ENCODE measurements at regions not wholly inside any gene's neighbourhood (a gene's known extent, or its start where the extent isn't known, plus 50 kb on each side); places are given as distances from the start of the nearest gene placed in this dataset.

- Histone ChIP-seq H3K79me1 (ENCODE audit: low read depth in 1 of 2, low read length in 2 of 2) (no peaks in the 10 kb centered on the region), H2BK15ac (ENCODE audit: low read depth, low read length) (no peak overlapping the region), H2AK5ac (ENCODE audit: low read depth, low read length) (no peak overlapping the region), H3K36me3 (ENCODE audit: control insufficient read depth, insufficient read depth, low read length) (no peaks in the 10 kb centered on the region), H3K23ac (ENCODE audit: low read depth, low read length) (no peak overlapping the region), H4K91ac (ENCODE audit: insufficient read depth, low read depth, low read length) (no peak overlapping the region), H3K27ac (ENCODE audit: insufficient read depth, low read length) (no peak overlapping the region), H4K20me1 (ENCODE audit: insufficient read depth, low read length) (no peaks in the 10 kb centered on the region), H4K5ac (ENCODE audit: low read depth, low read length) (no peak overlapping the region), H3K9me1 (ENCODE audit: insufficient read depth, low read length) (no peaks in the 10 kb centered on the region), H3K4me2 (ENCODE audit: low read depth, low read length) (no peak overlapping the region), H3K18ac (ENCODE audit: low read depth, low read length) (no peak overlapping the region), H3K14ac (replicated peaks; ENCODE audit: low read depth, low read length) (no peak overlapping the region), H3K4me1 (ENCODE audit: control insufficient read depth, insufficient read depth, low read length) (no peaks in the 10 kb centered on the region), H3K9ac (ENCODE audit: low read depth, low read length) (no peak overlapping the region), H2AFZ (replicated peaks; ENCODE audit: low read length, poor library complexity) (no peak overlapping the region), H2BK20ac (ENCODE audit: low read depth, low read length) (no peak overlapping the region), H3K9me3 (ENCODE audit: control insufficient read depth, insufficient read depth, low read length) (no peaks in the 10 kb centered on the region), H3K56ac (ENCODE audit: extremely low read depth, insufficient read depth, low read length) (no peak overlapping the region), H3K27me3 (ENCODE audit: control insufficient read depth, insufficient read depth, low read length) (peaks cover 6% of the 10 kb centered on the region; the same call in 1 of the 2 replicates), H2BK120ac (ENCODE audit: low read depth, low read length) (no peak overlapping the region), H2AK9ac (replicated peaks; ENCODE audit: low read depth, low read length, poor library complexity) (no peak overlapping the region), H4K8ac (ENCODE audit: low read depth in 2 of 2, low read length in 2 of 2) (no peak overlapping the region), H2BK5ac (ENCODE audit: low read depth, low read length, poor library complexity, severe bottlenecking) (no peak overlapping the region), H3K4ac (ENCODE audit: low read depth, low read length) (no peak overlapping the region), H3K4me3 (ENCODE audit: insufficient read depth, low read depth, low read length) (no peak overlapping the region)
- dilution Hi-C loops (cut with HindIII; ENCODE audit: low sequenced_read_pairs, unreplicated experiment) (no loop called here), intact Hi-C loops (cut with micrococcal nuclease) (no loop called here), in situ Hi-C loops (cut with MboI; ENCODE audit: low sequenced_read_pairs) (no loop called here)
- no TSS peak for BruUV-seq (replicated peaks)
- no peak for TF ChIP-seq MAFK (IDR thresholded peaks at IDR 0.05; ENCODE audit: low read depth, low read length)
- no peak for TF ChIP-seq CEBPB (IDR thresholded peaks at IDR 0.05; ENCODE audit: low read depth, low read length)
- TF ChIP-seq, protein P1, sequence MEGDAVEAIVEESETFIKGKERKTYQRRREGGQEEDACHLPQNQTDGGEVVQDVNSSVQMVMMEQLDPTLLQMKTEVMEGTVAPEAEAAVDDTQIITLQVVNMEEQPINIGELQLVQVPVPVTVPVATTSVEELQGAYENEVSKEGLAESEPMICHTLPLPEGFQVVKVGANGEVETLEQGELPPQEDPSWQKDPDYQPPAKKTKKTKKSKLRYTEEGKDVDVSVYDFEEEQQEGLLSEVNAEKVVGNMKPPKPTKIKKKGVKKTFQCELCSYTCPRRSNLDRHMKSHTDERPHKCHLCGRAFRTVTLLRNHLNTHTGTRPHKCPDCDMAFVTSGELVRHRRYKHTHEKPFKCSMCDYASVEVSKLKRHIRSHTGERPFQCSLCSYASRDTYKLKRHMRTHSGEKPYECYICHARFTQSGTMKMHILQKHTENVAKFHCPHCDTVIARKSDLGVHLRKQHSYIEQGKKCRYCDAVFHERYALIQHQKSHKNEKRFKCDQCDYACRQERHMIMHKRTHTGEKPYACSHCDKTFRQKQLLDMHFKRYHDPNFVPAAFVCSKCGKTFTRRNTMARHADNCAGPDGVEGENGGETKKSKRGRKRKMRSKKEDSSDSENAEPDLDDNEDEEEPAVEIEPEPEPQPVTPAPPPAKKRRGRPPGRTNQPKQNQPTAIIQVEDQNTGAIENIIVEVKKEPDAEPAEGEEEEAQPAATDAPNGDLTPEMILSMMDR (conservative IDR thresholded peaks at IDR 0.05; ENCODE audit: low read depth, low read length): no peak
- TF ChIP-seq RAD21 (IDR thresholded peaks at IDR 0.05; ENCODE audit: low read length): no peak
- no peak for TF ChIP-seq NFE2L2 (IDR thresholded peaks at IDR 0.05; ENCODE audit: low read depth, low read length)
- no peak for TF ChIP-seq FOS (IDR thresholded peaks at IDR 0.05; ENCODE audit: low read depth, low read length)
- TF ChIP-seq, protein P2, sequence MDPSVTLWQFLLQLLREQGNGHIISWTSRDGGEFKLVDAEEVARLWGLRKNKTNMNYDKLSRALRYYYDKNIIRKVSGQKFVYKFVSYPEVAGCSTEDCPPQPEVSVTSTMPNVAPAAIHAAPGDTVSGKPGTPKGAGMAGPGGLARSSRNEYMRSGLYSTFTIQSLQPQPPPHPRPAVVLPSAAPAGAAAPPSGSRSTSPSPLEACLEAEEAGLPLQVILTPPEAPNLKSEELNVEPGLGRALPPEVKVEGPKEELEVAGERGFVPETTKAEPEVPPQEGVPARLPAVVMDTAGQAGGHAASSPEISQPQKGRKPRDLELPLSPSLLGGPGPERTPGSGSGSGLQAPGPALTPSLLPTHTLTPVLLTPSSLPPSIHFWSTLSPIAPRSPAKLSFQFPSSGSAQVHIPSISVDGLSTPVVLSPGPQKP (IDR thresholded peaks at IDR 0.05; ENCODE audit: borderline replicate concordance, low read depth, low read length): no peak
- TF ChIP-seq POLR2A (IDR thresholded peaks at IDR 0.05; ENCODE audit: low read depth, low read length): no peak
- no peak for TF ChIP-seq MAZ (IDR thresholded peaks at IDR 0.05; ENCODE audit: borderline replicate concordance, low read depth, low read length)
- no peak for TF ChIP-seq MXI1 (IDR thresholded peaks at IDR 0.05; ENCODE audit: borderline replicate concordance, low read depth, low read length)
- TF ChIP-seq SMC3 (IDR thresholded peaks at IDR 0.05; ENCODE audit: low read depth, low read length): no peak
- TF ChIP-seq BHLHE40 (IDR thresholded peaks at IDR 0.05; ENCODE audit: low read depth, low read length): no peak
- DNase-seq: no peak
- 83% methylated on average over 1 of the region's 4 CpGs; no CpG with 5 or more reads in 1 of the 2 experiments for WGBS, 2 experiments (ENCODE audit: extremely low coverage in 2 of 2, insufficient read length in 1 of 2)
- ATAC-seq (ENCODE audit: low read depth): no peak
- POLR2A ChIA-PET (ENCODE audit: unreplicated experiment): no interaction called here
- CTCF ChIA-PET: no interaction called here
These were observed 158.1 kb downstream of the SUCLA2 start for GRCh38 chr13:47843005-47843404.
